ENCODE measurements at regions not wholly inside any gene's neighbourhood (a gene's known extent, or its start where the extent isn't known, plus 50 kb on each side); places are given as distances from the start of the nearest gene placed in this dataset.

- no peak for DNase-seq
These were observed 121.0 kb upstream of the HAAO start for GRCh38 chr2:42913280-42913878.

DNA sequence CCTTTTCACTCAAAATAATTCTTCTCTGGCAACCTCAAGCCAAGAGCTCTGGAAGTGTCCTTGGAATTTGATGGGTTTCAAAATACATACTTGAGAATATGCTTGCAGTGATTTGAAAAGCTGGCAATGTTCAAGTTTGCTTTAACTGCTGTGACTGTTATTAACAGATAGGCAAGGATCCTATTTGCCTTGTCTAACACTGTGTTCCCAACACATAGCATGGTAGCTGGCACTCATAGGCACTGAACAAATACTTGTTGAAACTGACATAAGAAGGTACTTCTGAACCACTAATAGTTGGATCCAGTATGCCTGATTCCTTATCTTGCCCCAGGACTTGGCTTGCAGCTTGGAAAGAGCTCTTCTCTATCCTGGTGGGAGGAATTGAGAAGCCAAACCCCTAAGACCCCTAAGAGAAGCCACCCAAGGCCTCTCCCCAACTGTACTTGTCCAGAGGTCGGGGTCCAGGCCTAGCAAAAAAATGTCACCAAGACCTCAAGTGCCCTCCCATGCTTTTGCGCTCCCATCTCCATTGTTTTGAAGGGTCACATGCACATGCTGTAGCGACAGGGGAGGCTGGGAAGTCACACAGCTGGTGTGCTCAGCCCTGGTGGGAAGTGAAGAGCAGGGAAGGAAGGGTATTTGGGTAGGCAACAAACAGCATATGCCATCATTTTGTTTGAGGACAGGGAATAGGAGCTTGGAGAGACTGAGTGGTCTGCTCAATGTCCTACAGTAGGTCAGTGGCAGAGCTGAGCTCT lies 118.4 kb upstream of the HAAO start:
- no peak for DNase-seq

GRCh38 chr2:42909966-42910365 lies 117.6 kb upstream of the HAAO start:
- DNase-seq, result no peak

- DNase-seq, result no peak
These were observed 116.3 kb upstream of the HAAO start for GRCh38 chr2:42908518-42909200.

DNA sequence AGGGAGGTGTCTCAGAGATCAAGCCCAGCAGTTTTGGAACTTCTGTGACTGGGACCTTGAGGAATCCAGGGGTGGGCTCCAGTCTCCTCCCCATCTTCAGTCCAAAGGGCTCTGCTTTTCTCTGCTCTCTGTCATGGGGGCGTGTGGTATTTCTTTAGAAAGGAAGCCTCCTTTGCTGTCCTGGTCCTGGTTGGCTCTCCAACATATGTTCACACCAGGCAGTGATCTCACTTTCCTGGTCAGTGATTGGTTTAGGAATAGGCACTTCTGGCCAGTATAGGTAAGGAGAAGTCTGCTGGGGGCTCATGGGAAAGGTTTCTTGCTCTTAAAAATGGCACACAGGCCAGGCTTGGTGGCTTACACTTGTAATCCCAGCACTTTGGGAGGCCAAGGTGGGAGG lies 115.5 kb upstream of the HAAO start:
- DNase-seq, result no peak

DNA sequence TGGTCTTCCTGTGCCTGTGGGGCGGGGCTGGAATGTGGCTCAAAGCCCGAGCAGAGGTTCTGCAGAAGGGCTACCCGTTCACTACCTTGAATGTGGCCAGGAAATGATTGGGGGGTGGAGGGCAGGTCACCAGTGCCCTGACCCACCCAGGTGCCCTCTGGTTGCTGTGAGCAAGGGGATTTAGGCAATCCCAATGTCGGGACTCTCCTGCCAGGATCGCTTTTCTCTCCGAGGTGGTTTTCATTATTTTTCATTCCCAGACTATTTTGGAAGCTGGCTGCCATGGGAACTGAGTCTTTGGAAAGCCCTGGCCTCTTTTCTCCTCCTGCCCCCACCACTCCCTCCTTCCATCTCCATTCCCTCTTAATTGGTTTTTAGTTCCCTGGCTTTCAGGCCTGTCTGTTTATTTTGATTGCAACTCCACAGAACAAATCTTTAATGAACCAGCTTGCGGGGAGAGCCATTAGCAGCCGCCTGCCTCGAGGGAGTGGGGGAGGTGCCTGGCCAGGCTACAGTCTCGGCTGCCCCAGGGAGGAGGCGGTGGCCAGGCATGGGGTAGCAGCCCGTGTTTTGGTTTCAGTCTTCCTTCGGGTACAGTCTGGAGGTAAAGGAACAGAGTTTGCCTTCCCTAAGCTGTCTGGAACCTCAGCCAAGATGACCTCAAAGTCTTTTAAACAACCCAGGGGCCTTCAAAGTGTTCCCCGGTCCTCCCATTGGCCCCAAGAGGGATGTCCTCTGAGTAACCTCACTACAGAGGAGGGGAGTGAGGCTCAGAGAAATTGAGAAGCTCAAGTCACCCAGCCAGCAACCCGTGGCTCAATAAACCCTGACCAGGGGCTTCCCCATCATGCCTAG lies 114.4 kb upstream of the HAAO start:
- no peak for DNase-seq

DNA sequence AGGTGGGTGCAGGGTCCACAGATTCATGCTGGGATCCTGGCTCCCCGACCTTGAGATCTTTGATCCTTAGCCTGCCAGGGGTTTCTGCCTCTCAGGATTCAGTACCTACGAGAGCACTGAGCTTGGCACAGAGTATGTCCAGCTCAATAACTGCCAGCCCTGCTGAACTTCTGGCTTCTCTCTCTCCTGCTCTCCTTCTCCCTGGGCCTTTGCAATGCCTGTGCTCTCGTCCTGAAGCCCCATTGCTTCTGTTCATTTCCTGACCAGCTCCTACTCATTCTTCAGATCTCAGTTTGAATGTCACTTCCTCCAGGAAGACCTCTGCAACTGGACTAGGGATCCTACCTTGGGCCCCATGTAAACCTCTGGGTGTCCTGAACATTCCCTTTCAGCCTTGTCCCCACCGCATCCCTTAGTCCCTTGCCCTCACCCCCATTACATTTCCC lies 113.8 kb upstream of the HAAO start:
- no peak for DNase-seq

GRCh38 chr2:42905341-42906110 lies 113.1 kb upstream of the HAAO start:
- DNase-seq, result no peak

DNA sequence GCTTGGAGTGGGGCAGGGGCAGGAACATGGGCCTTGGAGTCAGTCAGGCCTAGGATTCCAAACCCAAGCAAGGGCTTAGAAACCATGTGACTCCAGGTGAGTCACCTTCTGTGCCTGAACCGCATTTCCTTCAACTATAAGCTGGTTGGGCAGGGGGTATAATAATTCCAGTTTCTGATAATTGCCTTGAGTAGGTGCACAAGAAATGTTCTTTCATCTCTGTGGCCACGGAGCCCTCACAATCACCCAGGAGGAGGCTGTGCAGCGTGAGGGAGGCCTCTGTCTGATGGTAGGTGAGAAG lies 112.1 kb upstream of the HAAO start:
- DNase-seq, result no peak

DNA sequence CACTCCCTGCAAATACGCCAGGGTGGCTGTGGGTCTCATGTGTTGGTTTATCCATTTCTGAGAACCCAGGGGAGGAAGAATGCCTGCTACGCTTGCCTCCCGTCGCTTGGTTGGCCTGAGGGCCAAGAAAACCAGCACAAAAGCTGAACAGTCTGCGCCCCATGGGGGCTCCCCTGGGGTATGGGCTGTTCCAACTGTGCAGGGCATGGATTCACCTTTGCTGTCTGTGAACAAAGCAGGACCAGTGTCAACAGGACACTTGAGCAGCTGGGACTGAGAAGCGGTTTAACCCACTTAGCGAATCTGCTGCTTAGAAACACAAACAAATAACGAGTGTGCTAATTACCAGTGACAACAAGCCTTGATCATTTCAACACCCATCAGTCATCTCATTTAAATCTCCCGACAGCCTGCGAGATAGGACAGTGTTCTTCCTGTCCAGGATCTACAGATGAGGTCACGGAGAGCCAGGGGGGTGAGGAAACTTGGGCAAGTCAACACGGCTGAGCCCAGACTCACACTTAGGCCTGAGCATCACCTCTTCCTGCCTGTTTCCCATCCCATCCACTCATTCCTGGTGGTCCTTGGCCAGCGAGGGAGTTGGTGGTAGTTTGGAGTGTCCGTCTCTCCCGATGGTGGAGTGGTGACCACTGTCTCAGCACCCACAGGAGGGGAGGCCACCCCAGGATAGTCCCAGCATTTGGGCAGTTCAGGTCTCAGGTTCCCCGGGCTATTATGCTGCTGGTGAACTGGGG lies 111.6 kb upstream of the HAAO start:
- DNase-seq, result no peak

DNA sequence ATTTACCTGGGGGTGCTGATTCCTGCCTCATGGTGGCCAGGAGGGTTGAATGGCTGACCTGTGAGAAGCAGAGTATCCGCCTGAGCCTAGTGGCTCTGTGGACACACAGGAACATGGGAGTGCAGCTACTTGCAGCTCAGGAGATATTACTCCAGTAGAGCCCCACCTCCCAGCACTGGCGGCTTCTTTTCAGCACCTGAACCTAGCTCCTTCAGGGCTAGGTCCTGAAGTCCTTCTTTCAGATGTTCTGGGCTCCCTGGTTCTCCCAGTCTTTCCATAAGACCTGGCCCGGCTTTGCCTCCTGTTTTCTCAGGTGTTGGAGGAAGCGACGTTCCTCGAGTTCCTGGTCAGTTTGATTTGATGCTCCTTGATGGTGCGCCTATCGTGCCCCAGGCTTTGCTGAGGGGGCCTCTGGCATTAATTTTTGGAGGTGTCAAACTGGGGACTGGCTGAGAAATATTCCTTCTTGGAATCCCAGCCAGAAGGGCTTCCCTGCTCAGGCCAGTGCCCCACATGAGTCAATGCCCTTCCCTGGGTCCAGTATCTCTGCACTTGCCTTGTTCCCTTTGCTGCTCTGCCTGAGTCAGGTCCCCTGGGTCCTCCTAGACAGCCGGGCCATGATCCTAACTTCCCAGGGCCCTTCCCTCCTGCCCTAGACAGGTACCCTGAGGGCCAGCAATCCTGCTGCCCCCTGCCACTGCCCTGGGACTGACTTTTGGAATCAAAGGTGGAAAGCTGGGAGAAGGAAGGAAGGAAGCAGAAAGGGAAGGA lies 110.7 kb upstream of the HAAO start:
- DNase-seq, result no peak

- no peak for DNase-seq
These were observed 108.8 kb upstream of the HAAO start for GRCh38 chr2:42901076-42901640.

GRCh38 chr2:42900289-42900891 lies 108.0 kb upstream of the HAAO start:
- no peak for DNase-seq

- DNase-seq, result no peak
These were observed 105.0 kb upstream of the HAAO start for GRCh38 chr2:42897358-42897757.

DNA sequence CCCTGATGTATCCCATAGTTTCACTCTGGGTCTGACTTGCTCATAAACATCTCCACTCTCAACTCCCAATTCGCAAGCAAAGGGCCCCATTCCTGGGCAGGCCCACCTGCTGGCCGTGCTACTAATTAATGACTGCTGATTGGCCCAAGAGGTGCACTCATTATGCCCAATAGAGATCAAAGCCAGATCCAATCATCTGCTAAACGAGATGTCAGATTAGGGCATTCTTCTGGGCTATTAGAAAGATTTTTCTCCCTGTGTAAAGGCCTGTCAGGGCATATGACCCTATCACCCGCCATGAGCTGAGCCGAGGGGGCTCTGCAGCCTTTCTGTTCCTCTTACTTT lies 103.4 kb upstream of the HAAO start:
- DNase-seq, result no peak

DNA sequence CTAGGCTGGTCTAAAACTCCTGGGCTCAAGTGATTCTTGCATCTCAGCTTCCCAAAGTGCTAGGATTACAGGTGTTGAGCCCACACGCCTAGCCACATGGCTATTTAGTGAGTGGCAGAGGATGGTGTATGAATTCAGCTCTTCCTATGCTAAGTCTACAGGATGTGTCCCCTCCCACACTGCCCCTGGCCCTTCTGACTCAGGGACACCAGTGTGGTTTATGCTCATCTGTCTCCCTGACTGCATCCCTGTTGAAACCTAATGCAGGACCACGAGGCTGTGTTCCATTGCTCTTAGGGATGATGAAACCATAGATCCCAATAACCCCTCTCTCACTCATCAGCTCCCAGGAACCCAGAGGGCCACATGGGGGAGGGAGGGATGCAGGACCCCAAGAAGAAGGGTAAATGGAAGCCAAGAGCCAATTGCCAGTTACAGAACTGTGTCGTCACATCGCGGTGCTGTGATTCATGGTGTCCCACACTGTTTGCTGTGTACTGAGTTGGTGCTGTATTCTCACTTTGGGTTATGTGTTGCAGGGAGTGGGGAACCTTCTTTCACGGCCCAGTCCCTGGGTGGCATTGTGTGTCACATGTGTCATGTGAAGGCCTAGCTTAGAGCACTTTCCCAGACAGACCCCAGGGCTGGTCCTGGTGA lies 102.9 kb upstream of the HAAO start:
- DNase-seq, result no peak

DNA sequence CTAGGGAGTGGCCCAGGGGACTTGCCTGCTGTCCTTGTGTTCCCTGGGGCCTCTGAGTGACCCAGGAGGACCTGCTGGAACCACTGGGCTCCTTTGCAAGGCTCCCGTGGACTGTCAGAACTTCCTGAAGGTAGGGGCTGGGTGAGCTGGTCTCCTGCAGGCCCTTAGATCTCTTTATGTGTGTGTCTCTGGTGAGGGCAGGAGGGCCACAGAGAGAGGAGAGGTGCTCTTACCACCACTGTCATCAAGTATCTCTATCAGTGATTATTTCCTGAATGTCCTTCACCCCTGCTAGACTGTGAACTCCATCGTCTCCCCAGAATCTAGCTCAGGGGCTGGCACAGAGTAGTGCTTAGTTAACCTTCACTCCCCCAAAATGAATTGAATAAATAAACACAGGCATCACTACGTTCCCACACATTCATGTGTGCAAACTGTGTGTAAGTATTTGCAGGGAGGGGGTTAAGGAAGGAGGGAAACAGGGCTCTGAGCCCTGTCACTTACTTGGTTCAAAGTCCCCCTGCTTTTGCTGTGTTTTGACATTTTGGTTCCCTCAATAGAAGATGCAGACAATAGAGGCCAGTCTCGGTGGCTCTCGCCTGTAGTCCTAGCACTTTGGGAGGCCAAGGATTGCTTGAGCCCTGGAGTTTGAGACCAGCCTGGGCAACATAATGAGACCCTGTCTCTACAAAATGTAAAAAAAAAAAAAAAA lies 100.8 kb upstream of the HAAO start:
- DNase-seq, result no peak

DNA sequence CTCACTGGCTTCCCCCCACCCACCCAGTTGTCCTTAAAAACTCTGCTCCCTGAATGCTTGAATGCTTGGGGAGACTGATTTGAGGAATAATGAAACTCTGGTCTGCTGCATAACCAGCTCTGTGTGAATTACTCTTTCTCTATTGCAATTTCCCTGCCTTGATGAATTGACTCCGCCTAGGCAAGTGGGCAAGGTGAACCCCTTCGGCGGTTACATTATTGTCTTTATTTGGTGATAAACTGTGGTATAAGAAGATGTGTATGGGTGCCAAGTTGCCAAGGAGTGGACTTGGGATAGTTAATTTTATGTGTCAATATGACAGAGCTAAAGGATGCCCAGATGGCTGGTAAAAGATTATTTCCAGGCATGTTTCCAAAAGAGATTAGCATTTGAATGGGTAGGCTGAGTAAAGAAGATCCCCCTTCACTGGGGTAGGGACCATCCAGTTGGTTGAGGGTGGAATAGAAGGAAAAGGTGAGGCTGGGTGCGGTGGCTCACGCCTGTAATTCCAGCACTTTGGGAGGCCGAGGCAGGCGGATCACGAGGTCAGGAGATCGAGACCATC lies 98.5 kb upstream of the HAAO start:
- DNase-seq, result no peak
